Activated CD4-positive, alpha-beta T cell treated with anti-CD3 and anti-CD28 coated beads for 36 hours (primary cell): ENCODE measurements at regions not wholly inside any gene's neighbourhood (a gene's known extent, or its start where the extent isn't known, plus 50 kb on each side); places are given as distances from the start of the nearest gene placed in this dataset.

Experiments used
- ATAC-seq: fragments of 200-7000 bp; cut with Tn5 transposase; one replicate; pipeline ENCODE4 v1.10.0; 2021; ENCODE audit warnings: mild to moderate bottlenecking, moderate library complexity
- CTCF ChIA-PET: fragments of 350-600 bp; sonication (Branson Sonifier 250); formaldehyde crosslinking; loops from one replicate; lab custom pipeline; 2021; ENCODE audit warnings: antibody characterized with exemption; lab: Charles Lee
- POLR2A ChIA-PET: fragments of 350-600 bp; sonication (Branson Sonifier 250); formaldehyde crosslinking; loops from one replicate; lab custom pipeline; 2021; ENCODE audit warnings: antibody characterized with exemption, inconsistent platforms; lab: Charles Lee
- DNase-seq: peaks from one replicate; pipeline ENCODE4 v3.0.0-alpha.2; 2020
- H3K27ac Mint-ChIP-seq: one replicate; pipeline ENCODE4 v1.8.0; 2021; ENCODE audit warnings: mixed read lengths
- H3K27me3 Mint-ChIP-seq: one replicate; pipeline ENCODE4 v1.8.0; 2021; ENCODE audit warnings: mixed read lengths
- H3K36me3 Mint-ChIP-seq: one replicate; pipeline ENCODE4 v1.8.0; 2021; ENCODE audit warnings: low read depth, mixed read lengths
- H3K4me1 Mint-ChIP-seq: one replicate; pipeline ENCODE4 v1.8.0; 2021; ENCODE audit warnings: mixed read lengths
- H3K4me3 Mint-ChIP-seq: one replicate; pipeline ENCODE4 v1.8.0; 2021; ENCODE audit warnings: mild to moderate bottlenecking, moderate library complexity, mixed read lengths
- H3K9me3 Mint-ChIP-seq: one replicate; pipeline ENCODE4 v1.8.0; 2021; ENCODE audit warnings: low read depth, mixed read lengths
- intact Hi-C, 2 experiments: fragments of 100-400 bp; cut with DNase I in 1 of 2; cut with micrococcal nuclease in 1 of 2; formaldehyde crosslinking; loops; one replicate each; pipeline versions ENCODE4 v1.14.2 to v1.15.1; 2022 to 2024; cut with DNase I, micrococcal nuclease

- ChIA-PET CTCF (interaction anchor here (0.6 to 0.7 kb wide), 2 partner anchors 9 to 897 kb away, joined by 3 to 4 read pairs; no protein-coding TSS in a partner anchor), POLR2A (no interaction called here)
- ATAC-seq (no peak), DNase-seq (no peak)
- Mint-ChIP-seq H3K9me3 (no peaks in the 10 kb centered on the region), H3K27me3 (peaks cover 20% of the 10 kb centered on the region), H3K4me1 (peaks cover 3% of the 10 kb centered on the region), H3K36me3 (no peaks in the 10 kb centered on the region), H3K4me3 (no peak overlapping the region), H3K27ac (no peak overlapping the region)
- intact Hi-C loops, result no loop called here
These were observed 53.9 kb upstream of the GNG12 start for GRCh38 chr1:67887146-67887545.

- ATAC-seq (no peak), DNase-seq (no peak)
- Mint-ChIP-seq H3K27me3 (peaks cover 10% of the 10 kb centered on the region), H3K9me3 (no peaks in the 10 kb centered on the region), H3K4me1 (peaks cover 3% of the 10 kb centered on the region), H3K4me3 (no peak overlapping the region), H3K27ac (no peak overlapping the region), H3K36me3 (no peaks in the 10 kb centered on the region)
- ChIA-PET CTCF (no interaction called here), POLR2A (no interaction called here)
- intact Hi-C loops, result no loop called here
These were observed 52.8 kb upstream of the GNG12 start for GRCh38 chr1:67886076-67886475.

- Mint-ChIP-seq H3K4me1 (no peaks in the 10 kb centered on the region), H3K27ac (no peak overlapping the region), H3K27me3 (peaks cover 5% of the 10 kb centered on the region), H3K9me3 (no peaks in the 10 kb centered on the region), H3K4me3 (no peak overlapping the region), H3K36me3 (no peaks in the 10 kb centered on the region)
- ChIA-PET CTCF (interaction anchor here (1.2 kb wide), 1 partner anchor 122 kb away, joined by 3 read pairs; no protein-coding TSS in a partner anchor), POLR2A (no interaction called here)
- ATAC-seq, result no peak
- no peak for DNase-seq
- intact Hi-C loops, result no loop called here
These were observed 49.8 kb upstream of the GNG12 start for GRCh38 chr1:67883069-67883468.
